Stomach (tissue), 4 donors: ENCODE measurements at regions not wholly inside any gene's neighbourhood (a gene's known extent, or its start where the extent isn't known, plus 50 kb on each side); places are given as distances from the start of the nearest gene placed in this dataset.

Experiments
- CTCF ChIP-seq, 7 experiments: fragments of 450-650 bp in 4 of 7; fragments of 200-600 bp in 3 of 7; sonication (generic) in 3 of 7; IDR thresholded peaks; one replicate each; pipeline ENCODE4 v1.5.1; 2016 to 2019; ENCODE audit warnings: antibody characterized with exemption in 7 of 7, control low read depth in 2 of 7, mild to moderate bottlenecking in 1 of 7
- POLR2A ChIP-seq, 4 donors: fragments of 450-650 bp; IDR thresholded peaks; one replicate each; pipeline ENCODE4 v1.6.1; 2016; ENCODE audit warnings: antibody characterized with exemption in 4 of 4, control low read depth in 2 of 4, mild to moderate bottlenecking in 1 of 4, moderate library complexity in 1 of 4
- POLR2AphosphoS5 ChIP-seq, 3 donors: sonication (generic); formaldehyde crosslinking; IDR thresholded peaks; one replicate each; pipeline ENCODE4 v1.6.1; 2016; ENCODE audit warnings: antibody characterized with exemption in 3 of 3

DNA sequence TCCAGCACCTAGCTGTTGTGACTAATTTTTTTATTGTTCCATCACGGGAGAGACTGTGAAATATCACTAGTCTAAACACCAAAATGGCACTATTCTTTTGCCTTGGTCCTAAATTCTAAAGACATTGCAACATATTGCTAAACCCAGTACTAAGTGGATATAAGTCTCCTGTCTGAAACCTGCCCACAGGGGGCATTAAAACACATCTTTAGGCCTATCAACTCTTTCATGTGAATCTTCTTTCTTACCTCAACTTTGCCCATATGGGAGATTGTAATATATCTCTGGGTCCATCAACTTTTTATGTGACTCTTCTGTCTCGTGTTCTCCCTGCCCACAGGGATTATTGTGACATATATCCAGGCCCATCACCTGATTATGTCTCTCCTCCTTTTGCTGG lies 317.2 kb downstream of the RPS4Y2 start:
- TF ChIP-seq POLR2A (IDR thresholded peaks at IDR 0.05) (no peak), CTCF (IDR thresholded peaks at IDR 0.05) (no peak), POLR2AphosphoS5 (IDR thresholded peaks at IDR 0.05) (no peak)
